Parathyroid adenoma (tissue), 2 donors: ENCODE measurements at regions not wholly inside any gene's neighbourhood (a gene's known extent, or its start where the extent isn't known, plus 50 kb on each side); places are given as distances from the start of the nearest gene placed in this dataset.

Experiments
- H2AFZ ChIP-seq: fragments of 300-600 bp; sonication (generic); one replicate; pipeline ENCODE4 v1.7.0; 2017; ENCODE audit warnings: antibody characterized with exemption, mild to moderate bottlenecking
- H3K27ac ChIP-seq: fragments of 300-600 bp; sonication (generic); one replicate; pipeline ENCODE4 v1.7.0; 2017
- H3K27me3 ChIP-seq: fragments of 300-600 bp; sonication (generic); one replicate; pipeline ENCODE4 v1.7.0; 2017; ENCODE audit warnings: low read length; ENCODE audit not compliant: control insufficient read depth, insufficient read depth
- H3K36me3 ChIP-seq: fragments of 300-600 bp; sonication (generic); one replicate; pipeline ENCODE4 v1.7.0; 2017; ENCODE audit warnings: low read length; ENCODE audit not compliant: control insufficient read depth, insufficient read depth
- H3K4me1 ChIP-seq: fragments of 300-600 bp; sonication (generic); one replicate; pipeline ENCODE4 v1.7.0; 2017; ENCODE audit warnings: control low read depth
- H3K4me2 ChIP-seq: fragments of 300-600 bp; sonication (generic); one replicate; pipeline ENCODE4 v1.7.0; 2017; ENCODE audit warnings: low read length
- H3K4me3 ChIP-seq: fragments of 300-600 bp; sonication (generic); one replicate; pipeline ENCODE4 v1.7.0; 2017; ENCODE audit warnings: low read depth, low read length
- H3K79me2 ChIP-seq: fragments of 300-600 bp; sonication (generic); one replicate; pipeline ENCODE4 v1.7.0; 2017; ENCODE audit warnings: control low read depth
- H3K9ac ChIP-seq: fragments of 300-600 bp; sonication (generic); one replicate; pipeline ENCODE4 v1.7.0; 2017; ENCODE audit warnings: mild to moderate bottlenecking
- H3K9me3 ChIP-seq: fragments of 300-600 bp; sonication (generic); one replicate; pipeline ENCODE4 v1.7.0; 2017; ENCODE audit warnings: low read length; ENCODE audit not compliant: control insufficient read depth
- CTCF ChIP-seq: fragments of 300-600 bp; sonication (generic); IDR thresholded peaks from one replicate; pipeline ENCODE4 v1.7.0; 2017; ENCODE audit warnings: antibody characterized with exemption, mild to moderate bottlenecking
- donor health status: primary hyperparathyroidism.

DNA sequence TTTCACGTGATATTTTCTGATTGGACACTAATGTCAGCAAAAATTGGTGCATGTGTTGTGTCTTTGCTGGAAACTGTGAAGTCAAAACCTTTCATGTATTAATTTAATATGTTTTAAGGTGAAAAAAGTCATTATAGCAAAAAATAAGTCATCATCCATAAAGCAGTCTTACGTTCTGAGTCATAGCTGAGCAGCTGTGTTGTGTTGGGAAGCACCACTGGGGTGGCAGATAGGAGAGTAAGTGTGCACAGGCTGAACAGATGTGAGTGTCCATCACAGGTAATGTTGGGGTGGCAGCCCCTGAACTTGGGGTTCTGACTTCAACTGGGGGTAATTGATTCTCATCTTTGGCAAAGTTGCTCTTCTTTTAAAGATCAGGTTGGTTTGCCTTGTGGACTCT is 156.8 kb downstream of the NXNL2 start:
- H3K27ac ChIP-seq, result no peak overlapping the region
- H3K4me1 ChIP-seq, result no peaks in the 10 kb centered on the region
- no peak for TF ChIP-seq CTCF
- no peaks in the 10 kb centered on the region for H3K9me3 ChIP-seq
- H3K9ac ChIP-seq, result no peak overlapping the region
- H3K36me3 ChIP-seq, result no peaks in the 10 kb centered on the region
- no peaks in the 10 kb centered on the region for H3K27me3 ChIP-seq
- no peak overlapping the region for H3K4me3 ChIP-seq
- H3K4me2 ChIP-seq, result no peak overlapping the region
- no peak overlapping the region for H2AFZ ChIP-seq
- no peaks in the 10 kb centered on the region for H3K79me2 ChIP-seq

- H3K9me3 ChIP-seq, result no peaks in the 10 kb centered on the region
- H3K27ac ChIP-seq, result no peak overlapping the region
- no peaks in the 10 kb centered on the region for H3K4me1 ChIP-seq
- H3K79me2 ChIP-seq, result no peaks in the 10 kb centered on the region
- H3K4me2 ChIP-seq, result no peak overlapping the region
- H2AFZ ChIP-seq, result peak overlapping the region; percentile 46
- no peak overlapping the region for H3K9ac ChIP-seq
- no peak for TF ChIP-seq CTCF
- no peaks in the 10 kb centered on the region for H3K27me3 ChIP-seq
- no peak overlapping the region for H3K4me3 ChIP-seq
- no peaks in the 10 kb centered on the region for H3K36me3 ChIP-seq
These were observed 157.8 kb downstream of the NXNL2 start for GRCh38 chr9:88692827-88693226.

DNA sequence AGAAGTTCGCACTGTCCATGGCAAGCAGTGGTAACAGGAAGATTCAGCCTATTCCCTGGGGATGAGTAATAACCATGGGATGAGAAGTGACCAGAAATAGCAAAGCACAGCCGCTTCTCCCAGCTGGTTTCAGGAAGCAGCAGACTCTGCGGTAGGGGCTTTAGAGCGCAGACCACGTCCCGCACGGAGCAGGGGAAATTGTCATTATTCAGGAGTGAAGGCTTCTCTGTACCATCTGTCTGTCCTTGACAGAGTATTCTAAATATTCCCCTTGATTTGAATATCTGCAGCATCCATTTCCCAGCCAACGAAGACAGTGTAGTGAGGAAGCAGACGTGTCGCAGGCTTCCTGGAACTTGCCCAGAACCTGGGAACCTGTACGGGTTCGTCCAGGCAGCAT is 159.6 kb downstream of the NXNL2 start:
- Histone ChIP-seq H3K79me2 (no peaks in the 10 kb centered on the region), H3K36me3 (no peaks in the 10 kb centered on the region), H3K9ac (no peak overlapping the region), H2AFZ (no peak overlapping the region), H3K27me3 (no peaks in the 10 kb centered on the region), H3K4me2 (no peak overlapping the region), H3K27ac (no peak overlapping the region), H3K4me3 (no peak overlapping the region), H3K9me3 (no peaks in the 10 kb centered on the region), H3K4me1 (no peaks in the 10 kb centered on the region)
- TF ChIP-seq CTCF, result no peak

GRCh38 chr9:88696501-88696900 is 161.5 kb downstream of the NXNL2 start:
- H3K4me1 ChIP-seq, result no peaks in the 10 kb centered on the region
- no peak for TF ChIP-seq CTCF

DNA sequence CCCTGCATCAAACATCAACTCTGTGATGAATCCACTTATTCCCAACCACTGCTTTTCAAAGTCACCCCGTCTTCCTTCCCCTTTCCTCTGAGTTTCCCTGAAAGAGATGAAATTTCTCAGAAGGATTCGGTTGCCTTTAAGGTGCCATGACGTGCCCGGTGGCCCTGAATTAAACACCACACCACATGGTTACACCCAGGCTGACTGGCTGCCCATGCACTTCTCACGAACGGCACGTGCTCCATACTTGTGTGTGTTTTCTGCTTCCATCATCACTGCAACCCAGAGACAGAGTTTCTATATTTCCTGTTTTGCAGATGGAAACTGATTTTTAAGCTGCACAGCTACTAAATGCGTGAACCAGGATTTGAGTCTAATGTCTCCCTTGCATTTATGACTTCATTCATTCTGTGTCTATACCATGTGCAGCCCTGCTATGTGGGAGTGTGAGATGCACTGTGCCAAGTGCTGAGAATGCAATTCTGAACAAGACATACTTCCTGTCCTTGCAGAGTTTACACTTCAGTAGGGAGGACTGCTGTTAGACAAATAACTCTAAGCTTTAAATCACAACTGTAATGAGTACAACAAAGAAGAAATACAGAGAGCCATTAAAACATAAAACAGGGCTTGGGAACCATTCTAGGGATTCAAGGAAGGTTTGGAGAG is 162.9 kb downstream of the NXNL2 start:
- Histone ChIP-seq H3K9ac (no peak overlapping the region), H3K4me1 (no peaks in the 10 kb centered on the region), H2AFZ (no peak overlapping the region), H3K27ac (no peak overlapping the region), H3K9me3 (no peaks in the 10 kb centered on the region), H3K79me2 (no peaks in the 10 kb centered on the region), H3K4me3 (no peak overlapping the region), H3K27me3 (no peaks in the 10 kb centered on the region), H3K36me3 (no peaks in the 10 kb centered on the region), H3K4me2 (no peak overlapping the region)
- no peak for TF ChIP-seq CTCF

More at GRCh38 chr9:88696501-88696900, 161.5 kb downstream of the NXNL2 start:
- Histone ChIP-seq H3K4me2 (no peak overlapping the region), H3K4me3 (no peak overlapping the region), H3K79me2 (no peaks in the 10 kb centered on the region), H3K27me3 (no peaks in the 10 kb centered on the region), H3K9me3 (no peaks in the 10 kb centered on the region), H3K36me3 (no peaks in the 10 kb centered on the region), H2AFZ (no peak overlapping the region), H3K9ac (no peak overlapping the region), H3K27ac (no peak overlapping the region)
